ENCODE measurements at regions not wholly inside any gene's neighbourhood (a gene's known extent, or its start where the extent isn't known, plus 50 kb on each side); places are given as distances from the start of the nearest gene placed in this dataset.
"Not testable (repeated sequence)": the region's sequence is repeated elsewhere in the genome, so short reads cannot be mapped to it uniquely, and the experiment has no call there.

GRCh38 chr4:85018983-85019382 lies 52.5 kb upstream of the WDFY3 start:
- no peak for DNase-seq

DNA sequence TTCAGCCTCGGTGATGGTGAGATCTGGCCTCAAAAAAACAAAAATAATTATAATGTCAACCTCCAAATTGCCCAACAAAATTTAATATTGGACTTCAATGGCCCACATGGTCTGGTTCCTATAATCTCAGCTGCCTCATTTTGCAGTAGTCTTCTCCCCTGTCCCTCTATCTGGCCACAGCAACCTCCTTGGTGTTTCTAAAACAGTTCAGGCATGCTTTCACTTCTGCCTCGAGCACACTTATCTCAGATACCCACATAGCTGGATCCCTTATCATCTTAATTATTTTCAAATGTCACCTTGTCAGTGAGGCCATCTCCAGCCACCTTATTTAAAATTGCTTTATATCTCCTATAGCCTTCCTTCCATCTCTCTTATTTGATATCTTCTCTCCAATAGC lies 52.9 kb upstream of the WDFY3 start:
- DNase-seq = no peak

- DNase-seq = no peak
Observed at GRCh38 chr4:85024671-85025070, 58.2 kb upstream of the WDFY3 start.

- DNase-seq = peak; percentile 8
Observed at GRCh38 chr4:85028910-85029309, 62.4 kb upstream of the WDFY3 start.

DNA sequence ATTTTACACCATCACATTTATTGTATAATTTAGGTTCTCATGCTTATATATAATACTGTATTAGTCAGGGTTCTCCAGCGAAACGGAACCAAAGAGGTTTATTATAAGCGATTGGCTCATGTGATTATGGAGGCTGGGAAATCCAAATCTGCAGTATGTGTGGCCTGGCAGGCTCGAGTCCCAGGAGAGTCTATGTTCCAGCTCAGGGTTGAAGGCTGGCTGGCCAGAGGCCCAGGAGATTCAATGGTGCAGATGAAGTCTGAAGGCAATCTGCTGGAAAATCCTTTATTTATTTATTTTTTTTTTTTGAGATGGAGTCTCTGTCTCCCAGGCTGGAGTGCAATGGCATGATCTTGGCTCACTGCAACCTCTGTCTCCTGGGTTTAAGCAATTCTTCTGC lies 63.0 kb upstream of the WDFY3 start:
- no peak for DNase-seq

DNA sequence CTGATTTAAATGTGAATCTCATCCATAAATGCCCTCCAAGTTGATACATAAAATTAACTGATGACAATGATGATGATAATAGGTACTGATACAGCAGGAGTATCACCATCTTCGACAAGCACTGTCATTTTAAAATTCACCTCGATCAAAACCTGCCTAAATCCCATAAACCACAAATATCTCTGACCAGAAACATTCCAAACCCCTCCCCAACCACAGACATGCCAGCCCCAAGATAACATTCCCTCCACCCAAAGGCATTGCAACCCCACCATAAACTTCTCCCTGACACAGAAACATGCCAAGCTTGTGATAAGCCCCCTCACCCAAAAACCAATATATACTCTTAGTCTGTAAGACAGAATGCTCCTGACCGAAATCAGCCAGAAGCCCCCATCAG lies 63.7 kb upstream of the WDFY3 start:
- DNase-seq = no peak

- not testable (repeated sequence) for DNase-seq
Observed at GRCh38 chr4:85033838-85034237, 67.3 kb upstream of the WDFY3 start.

GRCh38 chr4:85039526-85039925 lies 73.0 kb upstream of the WDFY3 start:
- DNase-seq = no peak

- not testable (repeated sequence) for DNase-seq
Observed at GRCh38 chr4:85043812-85044496, 77.5 kb upstream of the WDFY3 start.

- no peak for DNase-seq
Observed at GRCh38 chr4:85050736-85051135, 84.2 kb upstream of the WDFY3 start.

DNA sequence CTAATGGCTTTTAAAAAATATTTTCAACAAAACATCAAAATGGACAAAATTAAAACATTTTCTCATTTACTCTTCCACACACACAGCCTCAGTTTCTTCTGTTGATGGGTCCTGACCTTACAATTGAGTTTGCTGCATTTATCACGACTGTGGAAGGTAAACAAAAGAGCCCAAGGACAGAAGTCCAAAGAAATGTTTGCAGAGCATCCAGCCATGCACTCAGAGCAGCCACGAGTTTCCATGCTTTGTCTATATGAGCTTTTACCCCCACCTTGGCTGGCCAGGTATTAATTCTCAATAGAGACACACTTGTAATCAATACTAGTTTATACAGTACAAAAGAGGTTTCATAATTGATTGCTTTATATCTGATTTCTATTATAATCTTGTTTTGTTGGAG lies 85.0 kb upstream of the WDFY3 start:
- DNase-seq = no peak

GRCh38 chr4:85054925-85055324 lies 88.4 kb upstream of the WDFY3 start:
- not testable (repeated sequence) for DNase-seq

DNA sequence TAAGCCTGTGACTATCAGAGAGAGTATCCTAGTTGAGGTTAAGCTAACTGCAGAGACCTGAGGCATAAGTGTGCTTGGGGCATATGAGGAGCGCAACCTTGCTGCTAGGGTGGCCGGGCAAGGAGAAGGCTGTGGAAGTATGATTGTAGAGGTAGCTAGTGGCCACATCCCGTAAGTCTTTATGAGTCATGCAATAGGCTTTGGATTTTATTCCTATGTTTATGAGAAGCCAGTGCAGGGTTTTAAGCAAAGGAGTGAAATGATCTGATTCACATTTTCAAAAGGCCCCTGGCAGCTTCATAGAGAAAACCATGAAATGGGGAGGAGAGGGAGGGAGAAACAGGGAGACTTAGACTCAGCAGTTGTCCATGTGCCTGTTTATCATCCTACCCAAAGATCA lies 92.1 kb upstream of the WDFY3 start:
- no peak for DNase-seq

- no peak for DNase-seq
Observed at GRCh38 chr4:85061974-85062373, 95.5 kb upstream of the WDFY3 start.

DNA sequence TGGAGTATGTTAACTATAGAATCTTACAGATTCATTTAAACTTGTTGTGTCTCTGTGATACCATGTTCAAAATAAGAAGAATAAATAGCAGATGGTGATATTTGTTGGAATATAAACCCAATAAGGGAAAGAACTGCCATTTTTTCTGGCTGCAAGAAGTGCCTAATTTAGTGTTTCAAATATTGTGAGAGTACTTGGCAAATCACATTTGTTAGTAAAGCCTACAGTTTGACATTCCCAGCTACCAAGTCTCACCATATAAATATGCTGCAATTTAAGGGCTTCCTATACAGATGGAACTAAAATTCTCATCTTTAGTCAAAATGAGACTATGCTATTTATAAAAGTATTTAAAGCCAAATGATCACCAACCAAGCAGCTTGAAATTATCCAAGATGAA lies 96.0 kb upstream of the WDFY3 start:
- no peak for DNase-seq

- DNase-seq = no peak
Observed at GRCh38 chr4:85067342-85067741, 100.9 kb upstream of the WDFY3 start.

DNA sequence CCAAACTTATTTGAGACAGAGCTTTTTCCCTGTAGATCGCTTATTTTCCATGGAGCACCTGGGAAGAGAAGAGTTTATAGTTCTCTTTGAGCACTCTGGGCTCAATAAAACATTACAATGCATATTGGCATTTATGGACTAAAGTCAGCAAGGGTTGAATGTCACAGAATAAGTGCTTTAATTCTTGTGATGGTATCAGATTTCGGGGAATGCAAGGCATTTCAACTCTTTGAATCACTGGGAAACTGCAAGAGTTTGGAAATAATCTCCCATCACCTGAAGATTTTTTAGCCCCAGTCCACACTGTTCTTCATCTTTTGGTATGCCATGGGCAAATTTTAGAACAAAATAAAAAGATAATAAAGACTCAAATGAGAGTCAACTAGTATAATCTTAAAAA lies 111.5 kb upstream of the WDFY3 start:
- no peak for DNase-seq

- DNase-seq = no peak
Observed at GRCh38 chr4:85081196-85081595, 114.7 kb upstream of the WDFY3 start.

- peak; percentile 33 for DNase-seq
Observed at GRCh38 chr4:85084371-85085094, 118.0 kb upstream of the WDFY3 start.

GRCh38 chr4:85086721-85087120 lies 120.2 kb upstream of the WDFY3 start:
- DNase-seq = no peak

DNA sequence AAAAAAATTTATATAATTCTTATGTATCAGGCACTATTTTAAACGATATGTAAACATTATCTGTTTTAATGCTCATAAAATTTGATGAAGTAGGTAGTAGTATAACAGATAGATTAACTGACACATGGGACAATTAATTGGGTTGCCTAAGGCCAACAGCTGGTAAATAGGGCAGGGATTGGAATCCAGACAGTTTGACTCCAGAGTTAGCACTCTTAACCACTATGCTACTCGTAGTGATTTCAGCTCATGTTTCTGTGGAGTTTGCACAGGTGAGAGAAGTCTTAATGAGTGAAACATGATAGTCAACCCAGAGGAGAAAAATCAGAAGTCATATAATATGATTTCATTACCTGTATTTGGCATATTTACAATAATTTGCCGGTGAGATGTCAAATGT lies 126.0 kb upstream of the WDFY3 start:
- DNase-seq = no peak

GRCh38 chr4:85092943-85093342 lies 126.5 kb upstream of the WDFY3 start:
- no peak for DNase-seq

GRCh38 chr4:85094735-85095134 lies 128.2 kb upstream of the WDFY3 start:
- DNase-seq = no peak

GRCh38 chr4:85102606-85103005 lies 136.1 kb upstream of the WDFY3 start:
- DNase-seq = no peak

DNA sequence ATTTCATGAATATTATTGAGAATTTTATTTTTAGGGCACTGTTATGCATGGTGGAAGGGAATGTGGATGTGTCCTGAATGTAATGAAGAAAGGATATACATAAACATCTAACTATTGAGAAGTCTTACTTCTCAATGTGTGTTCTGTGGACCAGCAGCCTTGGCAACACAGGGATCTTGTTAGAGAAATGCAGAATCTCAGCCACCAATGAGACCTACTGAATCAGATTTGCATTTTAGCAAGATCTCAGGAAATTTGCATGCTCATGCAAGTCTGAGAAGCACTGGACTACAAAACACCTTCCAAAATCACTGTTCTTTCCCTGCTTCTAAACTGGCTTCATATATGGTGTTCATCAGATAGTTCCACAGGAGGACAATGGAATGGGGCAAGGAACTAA lies 139.7 kb upstream of the WDFY3 start:
- no peak for DNase-seq
